ENCODE measurements at regions not wholly inside any gene's neighbourhood (a gene's known extent, or its start where the extent isn't known, plus 50 kb on each side); places are given as distances from the start of the nearest gene placed in this dataset.

DNA sequence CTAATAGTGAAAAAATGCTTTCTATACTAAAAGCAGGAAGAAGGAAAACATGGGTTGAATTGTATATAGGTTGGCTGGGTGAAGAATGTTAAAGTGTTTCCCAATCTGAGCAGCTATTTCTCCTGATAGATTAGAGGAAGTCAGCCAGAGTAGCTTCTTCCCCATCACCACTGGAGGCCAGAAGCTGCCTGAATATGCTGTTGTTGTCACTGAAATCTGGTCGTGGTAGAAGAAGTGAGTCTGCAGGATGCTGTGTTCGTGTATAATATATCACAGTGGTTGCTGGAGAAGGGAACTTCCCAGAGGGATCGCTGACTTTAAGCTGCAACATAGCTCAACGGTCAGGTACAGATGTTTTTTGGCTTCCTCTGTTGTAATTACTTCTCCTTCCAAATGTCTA is 247.5 kb upstream of the LRATD1 start:
- Histone ChIP-seq H2AFZ (no peak overlapping the region), H3K4me2 (ENCODE audit: low read length) (no peak overlapping the region), H3K79me2 (no peaks in the 10 kb centered on the region), H3K4me3 (ENCODE audit: low read depth, low read length) (no peak overlapping the region), H3K9me3 (ENCODE audit: control insufficient read depth, low read length) (no peaks in the 10 kb centered on the region), H3K36me3 (ENCODE audit: control insufficient read depth, insufficient read depth, low read length) (no peaks in the 10 kb centered on the region), H3K9ac (no peak overlapping the region), H3K27me3 (ENCODE audit: control insufficient read depth, insufficient read depth, low read length) (no peaks in the 10 kb centered on the region), H3K4me1 (no peaks in the 10 kb centered on the region), H3K27ac (no peak overlapping the region)
- TF ChIP-seq, protein P1, sequence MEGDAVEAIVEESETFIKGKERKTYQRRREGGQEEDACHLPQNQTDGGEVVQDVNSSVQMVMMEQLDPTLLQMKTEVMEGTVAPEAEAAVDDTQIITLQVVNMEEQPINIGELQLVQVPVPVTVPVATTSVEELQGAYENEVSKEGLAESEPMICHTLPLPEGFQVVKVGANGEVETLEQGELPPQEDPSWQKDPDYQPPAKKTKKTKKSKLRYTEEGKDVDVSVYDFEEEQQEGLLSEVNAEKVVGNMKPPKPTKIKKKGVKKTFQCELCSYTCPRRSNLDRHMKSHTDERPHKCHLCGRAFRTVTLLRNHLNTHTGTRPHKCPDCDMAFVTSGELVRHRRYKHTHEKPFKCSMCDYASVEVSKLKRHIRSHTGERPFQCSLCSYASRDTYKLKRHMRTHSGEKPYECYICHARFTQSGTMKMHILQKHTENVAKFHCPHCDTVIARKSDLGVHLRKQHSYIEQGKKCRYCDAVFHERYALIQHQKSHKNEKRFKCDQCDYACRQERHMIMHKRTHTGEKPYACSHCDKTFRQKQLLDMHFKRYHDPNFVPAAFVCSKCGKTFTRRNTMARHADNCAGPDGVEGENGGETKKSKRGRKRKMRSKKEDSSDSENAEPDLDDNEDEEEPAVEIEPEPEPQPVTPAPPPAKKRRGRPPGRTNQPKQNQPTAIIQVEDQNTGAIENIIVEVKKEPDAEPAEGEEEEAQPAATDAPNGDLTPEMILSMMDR (IDR thresholded peaks at IDR 0.05), result no peak

DNA sequence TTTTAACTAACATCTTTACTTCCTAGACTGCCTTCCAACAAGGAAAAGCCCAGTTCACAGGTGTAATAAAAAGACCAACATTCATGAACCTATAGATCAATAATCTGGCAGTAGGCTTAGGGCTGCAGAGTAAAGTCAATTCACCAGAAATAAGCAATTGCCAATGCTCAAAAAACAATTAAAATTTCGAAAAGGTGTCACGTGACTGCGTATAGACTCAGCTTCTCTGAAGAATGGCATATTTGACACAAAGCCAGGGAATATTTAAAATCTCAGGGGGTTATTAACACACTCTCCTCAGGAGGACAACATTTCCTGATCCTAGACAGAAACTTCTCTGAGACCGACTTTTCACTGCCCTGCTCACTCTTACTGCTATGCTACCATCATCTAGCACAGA is 245.2 kb upstream of the LRATD1 start:
- H3K36me3 ChIP-seq (ENCODE audit: control insufficient read depth, insufficient read depth, low read length), result no peaks in the 10 kb centered on the region
- H3K4me3 ChIP-seq (ENCODE audit: low read depth, low read length), result no peak overlapping the region
- TF ChIP-seq, protein P1 (IDR thresholded peaks at IDR 0.05), result no peak

DNA sequence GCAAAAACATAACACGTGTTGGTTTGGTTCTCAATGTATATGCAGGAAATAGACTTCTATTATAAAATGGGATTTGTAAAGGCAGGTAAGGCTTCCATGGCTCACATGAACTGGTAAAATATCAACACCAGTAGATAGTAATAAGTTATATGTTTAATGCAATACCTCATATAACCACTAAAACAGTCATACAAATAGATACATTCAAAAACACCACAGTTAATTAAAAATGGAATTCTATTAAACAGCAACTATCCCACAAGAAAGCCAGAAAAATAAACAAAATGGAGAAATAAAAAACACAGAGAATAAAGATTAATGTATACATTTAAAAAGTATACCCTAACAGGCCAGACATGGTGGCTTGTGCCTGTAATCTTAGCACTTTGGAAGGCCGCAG is 243.8 kb upstream of the LRATD1 start:
- Histone ChIP-seq H3K27ac (no peak overlapping the region), H3K4me3 (ENCODE audit: low read depth, low read length) (no peak overlapping the region)
- TF ChIP-seq, protein P1 (IDR thresholded peaks at IDR 0.05), result no peak

More for the DNA sequence above, 245.2 kb upstream of the LRATD1 start:
- no peaks in the 10 kb centered on the region for H3K79me2 ChIP-seq
- H3K4me1 ChIP-seq, result no peaks in the 10 kb centered on the region
- H3K9ac ChIP-seq, result no peak overlapping the region
- no peaks in the 10 kb centered on the region for H3K9me3 ChIP-seq (ENCODE audit: control insufficient read depth, low read length)
- no peak overlapping the region for H3K27ac ChIP-seq
- H3K27me3 ChIP-seq (ENCODE audit: control insufficient read depth, insufficient read depth, low read length), result no peaks in the 10 kb centered on the region
- H3K4me2 ChIP-seq (ENCODE audit: low read length), result no peak overlapping the region
- no peak overlapping the region for H2AFZ ChIP-seq

GRCh38 chr2:14396533-14397083 is 235.9 kb upstream of the LRATD1 start:
- no peak overlapping the region for H2AFZ ChIP-seq
- TF ChIP-seq, protein P1 (IDR thresholded peaks at IDR 0.05), result no peak
- H3K9ac ChIP-seq, result no peak overlapping the region
- H3K79me2 ChIP-seq, result no peaks in the 10 kb centered on the region
- no peaks in the 10 kb centered on the region for H3K27me3 ChIP-seq (ENCODE audit: control insufficient read depth, insufficient read depth, low read length)
- H3K27ac ChIP-seq, result no peak overlapping the region
- no peaks in the 10 kb centered on the region for H3K4me1 ChIP-seq
- H3K4me2 ChIP-seq (ENCODE audit: low read length), result no peak overlapping the region
- no peaks in the 10 kb centered on the region for H3K9me3 ChIP-seq (ENCODE audit: control insufficient read depth, low read length)
- no peaks in the 10 kb centered on the region for H3K36me3 ChIP-seq (ENCODE audit: control insufficient read depth, insufficient read depth, low read length)
- H3K4me3 ChIP-seq (ENCODE audit: low read depth, low read length), result no peak overlapping the region

More for the DNA sequence above, 243.8 kb upstream of the LRATD1 start:
- no peaks in the 10 kb centered on the region for H3K4me1 ChIP-seq
- no peak overlapping the region for H3K4me2 ChIP-seq (ENCODE audit: low read length)
- no peaks in the 10 kb centered on the region for H3K36me3 ChIP-seq (ENCODE audit: control insufficient read depth, insufficient read depth, low read length)
- no peaks in the 10 kb centered on the region for H3K9me3 ChIP-seq (ENCODE audit: control insufficient read depth, low read length)
- no peak overlapping the region for H3K9ac ChIP-seq
- H3K27me3 ChIP-seq (ENCODE audit: control insufficient read depth, insufficient read depth, low read length), result no peaks in the 10 kb centered on the region
- H3K79me2 ChIP-seq, result no peaks in the 10 kb centered on the region
- H2AFZ ChIP-seq, result no peak overlapping the region

- H3K4me3 ChIP-seq (ENCODE audit: low read depth, low read length), result no peak overlapping the region
- H3K9ac ChIP-seq, result no peak overlapping the region
- H3K27ac ChIP-seq, result no peak overlapping the region
- no peaks in the 10 kb centered on the region for H3K9me3 ChIP-seq (ENCODE audit: control insufficient read depth, low read length)
- TF ChIP-seq, protein P1 (IDR thresholded peaks at IDR 0.05), result no peak
- H3K79me2 ChIP-seq, result no peaks in the 10 kb centered on the region
- no peak overlapping the region for H3K4me2 ChIP-seq (ENCODE audit: low read length)
- no peak overlapping the region for H2AFZ ChIP-seq
- H3K4me1 ChIP-seq, result no peaks in the 10 kb centered on the region
- no peaks in the 10 kb centered on the region for H3K36me3 ChIP-seq (ENCODE audit: control insufficient read depth, insufficient read depth, low read length)
- no peaks in the 10 kb centered on the region for H3K27me3 ChIP-seq (ENCODE audit: control insufficient read depth, insufficient read depth, low read length)
Measured at GRCh38 chr2:14398641-14399040, 233.9 kb upstream of the LRATD1 start.

Measured in parathyroid adenoma (tissue), 2 donors.